Suprapubic skin (tissue), 4 donors: ENCODE measurements at regions not wholly inside any gene's neighbourhood (a gene's known extent, or its start where the extent isn't known, plus 50 kb on each side); places are given as distances from the start of the nearest gene placed in this dataset.

Experiments used
- EP300 ChIP-seq: sonication (generic); formaldehyde crosslinking; IDR thresholded peaks from one replicate; pipeline ENCODE4 v1.6.1; 2017; ENCODE audit warnings: antibody characterized with exemption
- POLR2A ChIP-seq, 2 donors: fragments of 450-650 bp; IDR thresholded peaks; one replicate each; pipeline ENCODE4 v1.6.1; 2017; ENCODE audit warnings: antibody characterized with exemption in 2 of 2, mild to moderate bottlenecking in 2 of 2, moderate library complexity in 2 of 2
- POLR2AphosphoS5 ChIP-seq, 3 donors: sonication (generic); formaldehyde crosslinking; IDR thresholded peaks; one replicate each; pipeline ENCODE4 v1.6.1; 2017; ENCODE audit warnings: antibody characterized with exemption in 3 of 3
- TF ChIP-seq, protein P1 (sequence below), 2 donors: fragments of 200-600 bp in 1 of 2; fragments of 450-650 bp in 1 of 2; sonication (generic) in 1 of 2; IDR thresholded peaks; one replicate each; pipeline ENCODE4 v1.5.1; 2016 to 2019; ENCODE audit warnings: antibody characterized with exemption in 2 of 2, mild to moderate bottlenecking in 1 of 2, moderate library complexity in 1 of 2

DNA sequence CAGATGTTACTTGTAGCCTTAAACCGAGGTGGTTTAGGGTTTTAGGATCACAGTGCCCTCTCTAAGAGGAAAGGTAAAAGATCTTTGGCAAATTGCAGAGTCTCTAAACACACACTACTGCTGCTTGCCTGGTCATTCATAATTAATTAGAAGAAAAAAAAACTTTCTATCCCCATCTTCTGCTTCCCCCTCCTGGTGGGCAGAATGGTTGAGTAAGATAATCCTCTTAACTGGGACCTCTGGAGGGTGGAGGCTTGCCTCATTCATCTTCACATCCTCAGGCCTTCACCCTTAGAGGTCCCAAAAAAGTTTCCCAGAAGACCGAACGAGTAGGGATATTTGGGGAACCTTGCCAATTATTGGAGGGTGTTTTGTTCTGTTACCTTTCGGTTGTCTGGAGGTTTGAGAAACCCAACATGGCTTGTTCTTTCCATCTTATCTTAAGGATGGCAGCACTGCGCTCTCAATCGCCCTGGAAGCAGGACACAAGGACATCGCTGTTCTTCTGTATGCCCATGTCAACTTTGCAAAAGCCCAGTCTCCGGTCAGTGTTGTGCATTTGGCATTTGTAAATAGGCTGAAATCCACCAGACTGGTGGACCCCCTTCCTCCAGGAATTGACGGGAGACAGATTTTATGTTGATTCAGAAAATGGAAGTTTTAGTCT lies 97.3 kb upstream of the DMRT1 start:
- TF ChIP-seq, protein P1, sequence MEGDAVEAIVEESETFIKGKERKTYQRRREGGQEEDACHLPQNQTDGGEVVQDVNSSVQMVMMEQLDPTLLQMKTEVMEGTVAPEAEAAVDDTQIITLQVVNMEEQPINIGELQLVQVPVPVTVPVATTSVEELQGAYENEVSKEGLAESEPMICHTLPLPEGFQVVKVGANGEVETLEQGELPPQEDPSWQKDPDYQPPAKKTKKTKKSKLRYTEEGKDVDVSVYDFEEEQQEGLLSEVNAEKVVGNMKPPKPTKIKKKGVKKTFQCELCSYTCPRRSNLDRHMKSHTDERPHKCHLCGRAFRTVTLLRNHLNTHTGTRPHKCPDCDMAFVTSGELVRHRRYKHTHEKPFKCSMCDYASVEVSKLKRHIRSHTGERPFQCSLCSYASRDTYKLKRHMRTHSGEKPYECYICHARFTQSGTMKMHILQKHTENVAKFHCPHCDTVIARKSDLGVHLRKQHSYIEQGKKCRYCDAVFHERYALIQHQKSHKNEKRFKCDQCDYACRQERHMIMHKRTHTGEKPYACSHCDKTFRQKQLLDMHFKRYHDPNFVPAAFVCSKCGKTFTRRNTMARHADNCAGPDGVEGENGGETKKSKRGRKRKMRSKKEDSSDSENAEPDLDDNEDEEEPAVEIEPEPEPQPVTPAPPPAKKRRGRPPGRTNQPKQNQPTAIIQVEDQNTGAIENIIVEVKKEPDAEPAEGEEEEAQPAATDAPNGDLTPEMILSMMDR (IDR thresholded peaks at IDR 0.05), result no peak
- TF ChIP-seq POLR2A (IDR thresholded peaks at IDR 0.05) (no peak), POLR2AphosphoS5 (IDR thresholded peaks at IDR 0.05) (no peak), EP300 (no peak)
